ENCODE measurements at regions not wholly inside any gene's neighbourhood (a gene's known extent, or its start where the extent isn't known, plus 50 kb on each side); places are given as distances from the start of the nearest gene placed in this dataset.

GRCh38 chr19:29336425-29336824 lies 123.5 kb upstream of the UQCRFS1 start:
- Histone ChIP-seq H3K79me2 (ENCODE audit: control insufficient read depth, insufficient read depth, low read length) (no peaks in the 10 kb centered on the region), H3K9me3 (ENCODE audit: control insufficient read depth, low read depth, low read length) (no peaks in the 10 kb centered on the region), H3K4me1 (ENCODE audit: control insufficient read depth, extremely low read depth, insufficient read depth, low read length) (no peaks in the 10 kb centered on the region), H3K36me3 (ENCODE audit: control insufficient read depth in 2 of 2, extremely low read depth in 1 of 2, insufficient read depth in 2 of 2, low read length in 2 of 2) (no peaks in the 10 kb centered on the region), H3K4me3 (ENCODE audit: control insufficient read depth in 2 of 3, extremely low read depth in 1 of 3, insufficient read depth in 2 of 3, low read depth in 1 of 3, low read length in 3 of 3) (no peak overlapping the region), H3K9me1 (ENCODE audit: control insufficient read depth, extremely low read depth, insufficient read depth, low read length) (no peaks in the 10 kb centered on the region), H3K27me3 (ENCODE audit: control insufficient read depth, extremely low read depth, insufficient read depth, low read length) (no peaks in the 10 kb centered on the region), H2AFZ (ENCODE audit: control insufficient read depth, low read length) (no peak overlapping the region), H3K9ac (ENCODE audit: control insufficient read depth, extremely low read depth, insufficient read depth, low read length) (no peak overlapping the region), H3K27ac (ENCODE audit: control insufficient read depth, insufficient read depth, low read length) (no peak overlapping the region), H3K4me2 (ENCODE audit: control insufficient read depth, extremely low read depth, insufficient read depth, low read depth, low read length) (no peak overlapping the region), H4K20me1 (ENCODE audit: control insufficient read depth, extremely low read depth, insufficient read depth, low read length) (no peaks in the 10 kb centered on the region)
- DNase-seq (ENCODE audit: low read depth, low spot score), result no peak
- FAIRE-seq, result no peak
- dilution Hi-C loops (cut with MboI; ENCODE audit: extremely low pct_ligation_motif_present, low sequenced_read_pairs), result no loop called here
- TF ChIP-seq CTCF (optimal IDR thresholded peaks at IDR 0.05 in 1 of 3, IDR thresholded peaks at IDR 0.05 in 1 of 3, conservative IDR thresholded peaks at IDR 0.05 in 1 of 3; ENCODE audit: extremely low read depth in 1 of 3, insufficient read depth in 2 of 3, low read length in 3 of 3) (no peak), EZH2 (IDR thresholded peaks at IDR 0.05; ENCODE audit: low read length) (no peak)

- dilution Hi-C loops (cut with MboI; ENCODE audit: extremely low pct_ligation_motif_present, low sequenced_read_pairs), result no loop called here
- Histone ChIP-seq H3K27me3 (ENCODE audit: control insufficient read depth, extremely low read depth, insufficient read depth, low read length) (no peaks in the 10 kb centered on the region), H3K9me1 (ENCODE audit: control insufficient read depth, extremely low read depth, insufficient read depth, low read length) (no peaks in the 10 kb centered on the region), H3K9ac (ENCODE audit: control insufficient read depth, extremely low read depth, insufficient read depth, low read length) (no peak overlapping the region), H3K4me1 (ENCODE audit: control insufficient read depth, extremely low read depth, insufficient read depth, low read length) (no peaks in the 10 kb centered on the region), H2AFZ (ENCODE audit: control insufficient read depth, low read length) (no peak overlapping the region), H3K36me3 (ENCODE audit: control insufficient read depth in 2 of 2, extremely low read depth in 1 of 2, insufficient read depth in 2 of 2, low read length in 2 of 2) (no peaks in the 10 kb centered on the region), H3K4me3 (ENCODE audit: control insufficient read depth in 2 of 3, extremely low read depth in 1 of 3, insufficient read depth in 2 of 3, low read depth in 1 of 3, low read length in 3 of 3) (no peak overlapping the region), H3K4me2 (ENCODE audit: control insufficient read depth, extremely low read depth, insufficient read depth, low read depth, low read length) (no peak overlapping the region), H3K27ac (ENCODE audit: control insufficient read depth, insufficient read depth, low read length) (no peak overlapping the region), H3K79me2 (ENCODE audit: control insufficient read depth, insufficient read depth, low read length) (no peaks in the 10 kb centered on the region), H3K9me3 (ENCODE audit: control insufficient read depth, low read depth, low read length) (no peaks in the 10 kb centered on the region), H4K20me1 (ENCODE audit: control insufficient read depth, extremely low read depth, insufficient read depth, low read length) (no peaks in the 10 kb centered on the region)
- no peak for DNase-seq (ENCODE audit: low read depth, low spot score)
- FAIRE-seq, result no peak
- no peak for TF ChIP-seq CTCF (optimal IDR thresholded peaks at IDR 0.05 in 1 of 3, IDR thresholded peaks at IDR 0.05 in 1 of 3, conservative IDR thresholded peaks at IDR 0.05 in 1 of 3; ENCODE audit: extremely low read depth in 1 of 3, insufficient read depth in 2 of 3, low read length in 3 of 3)
- TF ChIP-seq EZH2 (IDR thresholded peaks at IDR 0.05; ENCODE audit: low read length), result no peak
These were observed 124.1 kb upstream of the UQCRFS1 start for GRCh38 chr19:29337029-29337428.

Measured in keratinocyte (primary cell).